ENCODE measurements at regions not wholly inside any gene's neighbourhood (a gene's known extent, or its start where the extent isn't known, plus 50 kb on each side); places are given as distances from the start of the nearest gene placed in this dataset.

- TF ChIP-seq CTCF (IDR thresholded peaks at IDR 0.05; ENCODE audit: low read depth, low read length), result no peak
- DNase-seq (ENCODE audit: low read depth, low spot score), result no peak
- Histone ChIP-seq H3K27me3 (ENCODE audit: control insufficient read depth, insufficient read depth, low read length) (no peaks in the 10 kb centered on the region), H3K4me3 (ENCODE audit: low read depth, low read length) (no peak overlapping the region), H3K27ac (ENCODE audit: low read depth, low read length) (no peak overlapping the region), H3K9me3 (ENCODE audit: control insufficient read depth, insufficient read depth, low read length) (no peaks in the 10 kb centered on the region)
- ChIA-PET CTCF (no interaction called here), POLR2A (interaction anchor here (0.5 to 0.6 kb wide), 2 partner anchors 9 to 10 kb away, joined by 3 to 5 read pairs; no protein-coding TSS in a partner anchor)
These were observed 232.1 kb downstream of the NECTIN3 start for GRCh38 chr3:111303760-111304159.

DNA sequence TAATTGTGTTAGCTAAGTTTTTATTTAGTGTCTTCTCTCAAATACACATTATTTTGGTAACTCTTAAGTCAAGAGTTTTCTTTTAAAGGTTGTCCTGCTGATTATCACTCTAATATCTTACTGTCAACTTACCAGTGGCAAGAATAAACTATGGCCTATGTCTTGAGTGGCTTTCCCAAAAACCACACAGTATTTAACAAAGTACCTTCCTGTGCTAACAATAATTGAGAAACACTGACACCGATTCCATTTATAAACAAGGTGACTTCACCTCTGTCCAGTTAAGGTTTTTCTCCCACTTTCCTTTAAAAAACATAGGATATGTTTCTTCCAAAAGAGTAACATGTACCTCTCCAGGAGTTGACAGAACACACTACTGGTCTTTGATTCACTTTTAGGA is 234.3 kb upstream of the CD96 start:
- ChIA-PET POLR2A (no interaction called here), CTCF (no interaction called here)
- H3K27me3 ChIP-seq (ENCODE audit: control insufficient read depth, insufficient read depth, low read length), result no peaks in the 10 kb centered on the region
- no peak for DNase-seq (ENCODE audit: low read depth, low spot score)
- no peak overlapping the region for H3K27ac ChIP-seq (ENCODE audit: low read depth, low read length)
- no peak for TF ChIP-seq CTCF (IDR thresholded peaks at IDR 0.05; ENCODE audit: low read depth, low read length)
- no peak overlapping the region for H3K4me3 ChIP-seq (ENCODE audit: low read depth, low read length)
- H3K9me3 ChIP-seq (ENCODE audit: control insufficient read depth, insufficient read depth, low read length), result no peaks in the 10 kb centered on the region

DNA sequence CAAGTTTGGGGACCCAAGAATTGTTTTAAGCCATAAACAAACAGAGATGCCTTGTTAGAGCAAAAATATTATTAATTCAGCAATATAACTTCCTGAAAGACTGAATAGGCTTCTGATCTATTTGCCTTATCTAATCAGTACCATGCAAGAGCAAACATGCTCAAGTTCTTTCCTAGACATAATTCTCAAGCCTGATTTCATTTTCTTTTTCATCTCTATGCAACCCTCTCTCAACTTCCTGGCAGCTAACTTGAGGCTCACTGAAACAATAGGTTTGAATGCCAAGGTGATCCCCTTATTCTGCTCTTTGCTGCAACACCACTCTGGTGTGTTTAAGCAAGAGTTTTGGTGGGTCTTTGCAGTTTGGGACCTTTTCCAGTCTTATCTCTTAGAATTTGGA is 230.9 kb upstream of the CD96 start:
- no peak for DNase-seq (ENCODE audit: low read depth, low spot score)
- no peak overlapping the region for H3K4me3 ChIP-seq (ENCODE audit: low read depth, low read length)
- H3K27me3 ChIP-seq (ENCODE audit: control insufficient read depth, insufficient read depth, low read length), result no peaks in the 10 kb centered on the region
- no peak for TF ChIP-seq CTCF (IDR thresholded peaks at IDR 0.05; ENCODE audit: low read depth, low read length)
- H3K9me3 ChIP-seq (ENCODE audit: control insufficient read depth, insufficient read depth, low read length), result no peaks in the 10 kb centered on the region
- ChIA-PET POLR2A (no interaction called here), CTCF (no interaction called here)
- no peak overlapping the region for H3K27ac ChIP-seq (ENCODE audit: low read depth, low read length)

GRCh38 chr3:111311709-111312235 is 230.2 kb upstream of the CD96 start:
- Histone ChIP-seq H3K4me3 (ENCODE audit: low read depth, low read length) (no peak overlapping the region), H3K9me3 (ENCODE audit: control insufficient read depth, insufficient read depth, low read length) (no peaks in the 10 kb centered on the region), H3K27me3 (ENCODE audit: control insufficient read depth, insufficient read depth, low read length) (no peaks in the 10 kb centered on the region), H3K27ac (ENCODE audit: low read depth, low read length) (no peak overlapping the region)
- POLR2A ChIA-PET, result no interaction called here
- no peak for DNase-seq (ENCODE audit: low read depth, low spot score)
- CTCF ChIA-PET, result no interaction called here
- no peak for TF ChIP-seq CTCF (IDR thresholded peaks at IDR 0.05; ENCODE audit: low read depth, low read length)

- CTCF ChIA-PET, result interaction anchor here (1.1 to 2.4 kb wide), 3 partner anchors 9 to 378 kb away, joined by 3 to 13 read pairs (median 3); no protein-coding TSS in a partner anchor
- TF ChIP-seq CTCF (IDR thresholded peaks at IDR 0.05; ENCODE audit: low read depth, low read length), result no peak
- no peak for DNase-seq (ENCODE audit: low read depth, low spot score)
- no peaks in the 10 kb centered on the region for H3K27me3 ChIP-seq (ENCODE audit: control insufficient read depth, insufficient read depth, low read length)
- H3K4me3 ChIP-seq (ENCODE audit: low read depth, low read length), result no peak overlapping the region
- POLR2A ChIA-PET, result interaction anchor here (0.6 kb wide), 1 partner anchor 11 kb away, joined by 3 read pairs; no protein-coding TSS in a partner anchor
- H3K9me3 ChIP-seq (ENCODE audit: control insufficient read depth, insufficient read depth, low read length), result no peaks in the 10 kb centered on the region
- no peak overlapping the region for H3K27ac ChIP-seq (ENCODE audit: low read depth, low read length)
These were observed 227.7 kb upstream of the CD96 start for GRCh38 chr3:111314181-111314873.
